Right lobe of liver (tissue), 4 donors: ENCODE measurements at regions not wholly inside any gene's neighbourhood (a gene's known extent, or its start where the extent isn't known, plus 50 kb on each side); places are given as distances from the start of the nearest gene placed in this dataset.

ENCODE experiments used
- CTCF ChIP-seq, 4 donors: fragments of 200-600 bp in 3 of 4; fragments of 450-650 bp in 1 of 4; IDR thresholded peaks; one replicate each; pipeline versions ENCODE4 v1.5.1 to v1.8.0; 2016 to 2022; ENCODE audit warnings: antibody characterized with exemption in 4 of 4, mild to moderate bottlenecking in 2 of 4
- POLR2A ChIP-seq: fragments of 450-650 bp; IDR thresholded peaks from one replicate; pipeline ENCODE4 v1.6.1; 2017; ENCODE audit warnings: antibody characterized with exemption, mild to moderate bottlenecking
- donor health status: DM: no; HTN: no; CAD: no.
- donor health status: DM: no; HTN: no; CAD: no.
- donor health status: DM: no; HTN: yes; CAD: no.

DNA sequence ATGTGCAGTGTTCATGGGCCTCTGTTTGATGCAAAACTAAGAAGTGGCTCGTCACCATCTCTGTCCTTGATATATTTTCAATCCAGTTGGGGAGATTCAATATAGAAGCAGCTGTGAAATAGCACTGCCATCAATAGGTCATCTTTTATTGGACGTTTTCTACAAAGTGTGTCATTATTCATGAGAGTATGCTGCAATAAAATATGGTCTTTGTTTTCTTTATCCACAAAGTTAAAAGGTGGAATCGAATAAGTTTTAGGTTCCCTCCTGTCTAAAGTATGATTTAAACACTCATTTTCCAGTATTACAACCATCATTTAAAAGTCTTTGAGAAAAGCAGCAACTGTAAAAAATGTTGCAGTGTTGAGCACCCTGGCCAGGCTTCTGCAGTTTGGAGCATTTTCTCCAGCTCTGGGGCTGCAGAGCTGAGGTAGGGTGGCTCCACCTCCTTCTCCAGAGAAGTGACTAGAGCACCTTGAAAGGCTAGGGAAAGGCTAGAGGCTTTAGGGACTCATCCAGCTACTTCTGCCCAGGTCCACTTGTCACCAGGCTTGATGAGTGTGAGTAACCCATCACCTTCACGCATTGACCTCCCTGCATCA lies 56.5 kb upstream of the DNAH14 start:
- TF ChIP-seq CTCF (IDR thresholded peaks at IDR 0.05) (no peak), POLR2A (no peak)
